NCI-H510A (cell line): ENCODE measurements at regions not wholly inside any gene's neighbourhood (a gene's known extent, or its start where the extent isn't known, plus 50 kb on each side); places are given as distances from the start of the nearest gene placed in this dataset.

Source experiments
- DNase-seq: peaks from one replicate; lab custom pipeline; 2025; lab: John Stamatoyannopoulos, UW

DNA sequence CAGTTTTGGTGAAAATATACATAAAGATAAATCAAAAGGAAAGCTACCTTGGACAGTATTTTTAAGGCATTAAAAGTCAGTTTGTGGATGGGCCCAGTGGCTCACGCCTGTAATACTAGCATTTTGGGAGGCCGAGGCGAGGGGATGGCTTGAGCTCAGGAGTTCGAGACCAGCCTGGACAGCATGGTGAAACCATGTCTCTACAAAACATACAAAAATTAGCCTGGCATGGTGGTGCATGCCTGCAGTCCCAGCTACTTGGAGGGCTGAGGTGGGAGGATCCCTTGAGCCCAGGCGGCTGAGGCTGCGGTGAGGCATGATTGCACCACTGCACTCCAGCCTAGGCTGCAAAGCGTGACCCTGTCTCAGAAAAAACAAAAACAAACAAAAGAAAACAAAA lies 1253.8 kb downstream of the MRPL39 start:
- no peak for DNase-seq

DNA sequence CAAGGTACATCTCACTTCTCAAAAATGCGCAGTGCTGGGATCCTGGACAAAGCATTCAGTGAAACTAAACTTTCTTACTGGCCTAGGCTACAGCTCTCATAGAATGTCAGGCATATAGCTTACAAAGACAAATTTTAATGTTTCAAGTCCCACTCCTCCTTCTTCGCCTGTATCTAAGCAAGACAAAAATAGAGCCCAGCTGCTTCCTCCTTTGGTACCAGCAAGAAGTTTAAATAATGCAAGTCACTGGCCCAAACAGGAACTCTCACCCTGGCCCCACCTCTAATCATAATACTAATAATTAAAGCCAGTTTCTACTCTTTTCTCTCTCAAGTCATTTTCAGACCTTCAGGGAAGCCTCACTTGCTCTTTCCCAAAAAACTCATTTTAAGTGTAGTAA lies 1267.9 kb downstream of the MRPL39 start:
- no peak for DNase-seq

DNA sequence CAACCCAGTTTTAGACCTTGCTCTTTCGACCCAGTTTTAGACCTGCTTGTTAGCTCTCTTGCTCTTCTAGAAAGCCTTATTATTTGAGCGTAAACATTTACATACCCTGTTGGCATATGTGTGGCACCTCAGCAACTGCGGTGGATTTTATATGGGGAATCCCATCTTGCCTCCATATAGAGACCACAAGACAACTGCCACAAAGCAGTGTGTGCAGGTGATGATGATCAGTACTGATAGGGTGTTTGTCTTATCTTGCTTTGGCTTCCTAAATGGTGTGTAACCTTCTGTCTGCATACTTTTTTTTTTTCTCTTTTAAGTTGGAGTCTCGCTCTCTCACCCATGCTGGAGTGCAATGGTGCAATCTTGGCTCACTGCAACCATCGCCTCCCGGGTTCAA lies 1270.8 kb downstream of the MRPL39 start:
- DNase-seq: no peak

DNA sequence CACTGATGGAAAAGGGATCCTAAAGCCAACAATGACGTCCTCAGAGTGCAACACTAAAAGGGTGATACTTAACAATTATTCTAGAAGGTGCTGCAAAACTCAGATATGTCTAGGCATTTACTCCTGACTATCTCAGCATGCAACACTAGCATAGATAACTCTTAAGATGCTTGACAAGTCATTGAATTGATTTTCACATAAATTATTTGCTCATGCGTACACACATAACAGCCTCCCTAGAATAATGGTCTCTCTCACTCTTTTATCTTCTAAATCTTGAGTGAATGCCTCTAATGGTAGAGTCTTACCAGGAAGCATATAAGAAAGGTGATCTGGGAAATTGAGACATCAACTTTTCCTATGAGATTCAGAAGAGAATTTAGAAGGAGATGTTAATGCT lies 1283.7 kb downstream of the MRPL39 start:
- no peak for DNase-seq

DNA sequence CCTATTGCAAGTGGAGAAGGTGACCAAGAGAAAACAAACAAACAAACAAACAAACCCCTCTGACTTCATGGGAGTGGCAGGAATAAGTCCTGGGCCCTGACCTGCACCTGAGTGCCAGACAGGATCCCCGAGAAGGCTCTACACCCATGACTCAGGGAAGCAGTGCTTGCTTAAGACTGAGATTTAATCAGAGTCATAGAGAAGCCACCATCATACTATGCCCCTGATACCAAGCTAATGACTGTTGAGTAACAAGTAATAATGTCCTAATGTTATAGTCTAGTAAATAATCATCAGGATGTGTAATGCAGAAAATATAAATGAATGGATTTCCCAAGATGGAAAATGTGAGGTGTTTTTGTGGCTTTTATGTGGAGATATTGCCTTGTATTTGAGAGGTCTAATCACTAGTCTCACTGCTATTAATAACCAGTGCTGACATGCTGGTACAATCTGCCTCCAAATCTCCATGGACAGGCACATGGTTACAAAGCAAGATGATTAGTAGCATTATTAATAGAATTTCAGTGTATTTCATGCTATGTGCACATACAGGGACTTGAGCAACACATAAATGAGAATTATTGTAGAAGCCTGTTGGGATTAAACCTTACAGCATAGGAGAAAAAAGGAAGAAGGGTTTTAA lies 1290.9 kb downstream of the MRPL39 start:
- no peak for DNase-seq

DNA sequence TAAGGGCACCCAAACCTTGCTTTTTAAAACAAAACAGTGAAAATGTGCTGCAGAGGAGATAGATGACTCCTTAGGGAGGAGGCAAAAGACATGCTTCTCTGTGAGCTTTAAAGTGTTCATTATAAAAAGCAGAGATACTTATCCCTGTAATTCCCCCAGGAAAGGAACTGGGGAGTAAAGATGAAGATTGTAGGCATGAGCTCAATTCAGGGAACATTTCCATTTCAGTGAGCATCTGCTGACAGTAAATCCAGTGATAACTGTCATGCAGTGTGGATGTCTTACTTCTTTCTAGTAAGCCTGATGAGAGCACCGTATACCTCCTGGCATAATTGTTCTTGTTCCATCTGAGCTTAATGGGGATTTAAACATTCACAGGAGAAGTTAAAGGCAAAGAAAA lies 1296.5 kb downstream of the MRPL39 start:
- no peak for DNase-seq

DNA sequence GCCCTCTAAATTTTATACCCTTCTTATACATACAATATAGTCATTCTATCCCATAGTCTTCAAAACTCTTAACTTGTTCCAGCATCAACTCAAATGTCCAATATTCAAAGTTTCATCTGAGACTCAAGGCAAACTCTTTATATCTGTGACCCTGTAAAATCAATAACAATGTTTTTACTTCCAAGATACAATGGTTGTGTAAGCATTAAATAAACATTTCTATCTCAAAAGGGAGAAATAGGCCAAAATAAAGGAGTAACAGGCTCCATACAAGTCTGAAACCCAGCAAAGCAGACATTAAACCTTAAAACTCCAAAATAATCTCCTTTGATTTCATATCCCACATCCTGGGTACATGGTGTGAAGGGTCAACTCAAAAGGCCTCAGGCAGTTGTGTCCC lies 1299.1 kb downstream of the MRPL39 start:
- no peak for DNase-seq

DNA sequence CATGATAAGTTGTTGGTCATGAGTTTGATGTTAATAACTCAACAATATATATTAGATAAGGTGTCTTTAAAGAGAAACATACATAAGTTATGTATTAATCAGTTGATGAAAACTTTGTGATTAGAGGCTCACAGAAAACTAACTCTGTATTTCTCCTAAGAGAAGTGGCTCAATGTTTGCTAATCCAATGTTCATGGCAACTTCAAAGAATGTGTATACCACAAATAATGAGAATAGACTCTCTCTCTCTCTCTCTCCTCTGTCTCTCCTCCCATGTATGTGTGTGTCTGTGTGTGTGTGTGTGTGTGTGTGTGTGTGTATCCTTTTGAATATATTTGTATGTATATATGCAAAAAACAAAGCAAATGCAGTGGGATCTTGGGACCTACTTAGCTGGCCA lies 1304.9 kb downstream of the MRPL39 start:
- DNase-seq: no peak

DNA sequence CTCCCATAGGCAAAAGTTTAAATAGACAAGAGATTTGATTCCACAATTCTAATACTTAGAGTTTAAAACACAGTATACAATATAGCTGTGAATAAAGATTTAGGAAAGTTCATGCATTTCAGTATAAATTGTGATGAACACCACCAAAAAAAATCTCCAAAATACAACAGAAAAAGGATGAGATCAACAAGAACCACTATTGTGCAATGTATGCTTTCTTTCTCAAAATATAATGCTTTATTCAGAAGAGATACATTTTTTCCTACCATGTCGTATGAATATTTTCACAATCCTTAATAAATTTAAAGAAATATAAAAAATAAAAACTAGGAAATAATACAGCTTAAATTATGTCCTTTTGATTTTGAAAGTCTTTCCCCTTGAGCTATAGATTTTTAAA lies 1309.2 kb downstream of the MRPL39 start:
- no peak for DNase-seq

DNA sequence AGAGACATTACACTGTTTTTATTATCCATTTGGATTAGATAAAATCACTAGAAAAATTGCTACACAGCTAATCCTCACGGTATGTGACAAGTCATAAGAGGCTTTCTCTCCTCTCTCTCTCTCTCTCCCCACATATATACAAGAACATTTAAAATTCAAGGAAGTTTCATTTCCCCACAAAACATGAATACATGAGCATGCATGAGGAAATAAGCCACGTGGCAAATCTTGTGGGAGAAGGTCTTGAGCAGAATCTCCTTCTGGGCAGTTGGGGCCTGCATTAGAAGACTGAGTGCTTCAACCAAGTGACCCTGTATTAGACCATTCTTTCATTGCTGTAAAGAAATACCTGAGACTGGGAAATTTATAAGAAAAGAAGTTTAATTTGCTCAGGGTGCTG lies 1313.1 kb downstream of the MRPL39 start:
- DNase-seq: no peak

DNA sequence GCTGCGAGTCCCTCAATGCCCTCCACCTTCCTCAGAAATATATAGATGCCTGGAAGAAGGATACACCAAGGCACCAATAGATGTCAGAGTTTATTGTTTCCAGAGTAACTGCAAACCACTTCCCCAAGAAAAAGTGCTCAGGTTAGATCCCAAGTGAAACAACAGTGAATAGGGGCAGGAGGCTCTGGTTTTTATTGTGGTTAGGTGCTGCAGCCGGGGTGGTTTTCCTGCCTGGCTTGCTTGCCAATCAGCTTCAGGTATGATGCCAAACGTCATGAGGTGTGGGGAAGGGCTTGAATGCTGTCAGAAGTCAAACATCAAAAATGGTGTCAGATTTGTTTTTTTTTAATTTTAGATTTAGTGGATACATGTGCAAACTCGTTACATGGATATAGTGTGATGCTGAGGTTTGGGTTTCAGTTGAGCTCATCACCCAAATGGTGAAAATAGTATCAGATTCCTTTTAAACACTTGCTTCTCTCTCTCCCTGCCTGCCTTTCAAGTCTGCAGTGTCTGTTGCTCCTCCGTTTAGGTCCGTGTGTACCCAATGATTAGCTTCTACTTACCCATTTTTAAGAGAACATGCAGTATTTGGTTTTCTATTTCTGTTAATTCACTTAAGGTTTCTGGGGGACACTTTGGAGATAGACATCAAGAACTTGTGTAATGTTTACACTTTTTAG lies 1317.0 kb downstream of the MRPL39 start:
- DNase-seq: no peak

DNA sequence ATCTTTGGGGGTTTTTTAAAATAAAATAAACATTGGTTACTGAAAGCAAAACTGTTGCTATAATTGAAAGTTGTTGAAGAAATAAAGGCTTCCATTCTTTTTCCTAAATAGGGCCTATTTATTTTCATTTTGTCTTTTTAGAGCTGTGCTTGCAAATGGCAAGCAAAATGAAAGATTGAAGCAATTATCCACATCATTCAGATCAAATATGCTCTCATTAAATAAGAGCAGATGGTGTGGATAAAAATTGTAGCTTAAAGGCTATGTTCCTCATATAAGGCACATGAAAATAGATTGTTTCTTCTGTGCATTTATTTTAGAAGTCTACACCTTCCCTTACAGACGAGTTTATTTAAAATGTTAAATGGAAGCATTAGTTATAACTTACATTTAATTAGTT lies 1317.7 kb downstream of the MRPL39 start:
- no peak for DNase-seq

DNA sequence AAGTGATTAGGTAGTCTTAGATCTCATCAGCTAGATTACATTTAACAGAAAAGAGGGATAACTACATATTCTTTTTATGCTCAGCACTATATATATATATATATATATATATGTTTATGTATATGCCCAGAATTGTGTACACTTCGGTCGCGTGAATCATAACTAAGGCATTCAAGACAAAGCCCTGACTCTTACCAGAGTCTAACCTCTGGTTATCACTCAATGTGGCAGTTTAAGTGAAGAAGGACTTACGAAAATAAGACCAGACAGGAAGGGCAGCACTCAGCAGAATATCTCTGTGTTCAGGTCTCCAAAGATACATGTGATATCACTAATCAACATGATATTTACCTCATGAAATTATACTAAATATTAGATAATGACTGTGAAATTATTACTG lies 1326.7 kb downstream of the MRPL39 start:
- DNase-seq: no peak

DNA sequence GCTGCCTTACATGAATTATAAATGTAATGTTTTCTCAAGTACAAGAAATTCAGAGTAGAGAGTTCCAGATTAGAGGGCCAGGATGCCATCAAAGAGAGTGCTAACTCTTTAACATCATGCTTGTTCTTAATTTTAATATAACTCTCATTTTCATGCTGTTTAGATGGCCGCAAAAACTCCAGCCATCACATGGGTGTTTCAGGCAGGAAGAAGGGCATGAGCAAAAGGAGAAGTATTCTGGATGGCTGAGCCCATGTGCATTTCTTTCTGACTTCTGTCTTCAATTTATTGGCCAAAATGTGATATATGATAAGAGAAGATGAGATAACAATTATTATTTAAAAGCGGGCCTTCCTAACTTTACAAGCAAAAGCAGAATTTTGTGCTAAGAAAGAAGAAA lies 1328.6 kb downstream of the MRPL39 start:
- no peak for DNase-seq

DNA sequence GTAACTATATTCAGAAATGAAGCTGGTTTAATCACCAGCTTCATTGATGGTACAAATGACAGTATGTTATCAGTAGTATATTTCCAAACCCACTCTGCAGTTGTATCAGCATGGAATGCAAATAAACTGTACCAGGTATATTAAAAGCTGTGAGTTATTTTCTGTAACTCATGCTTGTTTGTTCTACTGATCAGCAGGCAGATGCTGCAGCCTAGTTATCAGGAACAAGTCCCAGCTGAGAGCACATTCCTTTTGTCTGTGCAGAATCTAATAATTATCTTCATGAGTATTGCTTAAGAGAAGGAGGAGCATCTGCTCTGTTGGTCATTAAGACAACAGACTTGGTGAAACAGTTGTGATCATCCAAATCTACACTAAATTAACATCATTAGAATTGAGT lies 1331.1 kb downstream of the MRPL39 start:
- DNase-seq: no peak

DNA sequence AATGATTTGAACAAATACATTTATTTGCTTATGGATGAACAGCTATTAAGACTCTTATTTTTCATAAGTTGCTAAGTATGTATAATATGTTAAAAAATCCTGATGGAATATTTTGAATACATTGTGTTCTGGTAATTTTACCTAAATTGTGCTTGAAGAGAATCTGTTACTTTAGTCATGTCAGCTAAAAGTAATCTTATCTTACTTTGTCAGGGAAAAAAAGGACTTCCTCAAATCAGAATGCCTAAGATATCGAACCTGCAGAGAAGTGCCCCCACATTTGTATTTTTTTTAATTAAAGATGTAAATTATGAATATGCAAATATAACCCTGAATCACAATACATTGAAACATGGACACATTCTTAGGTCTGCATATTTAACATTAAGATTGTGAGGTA lies 1331.7 kb downstream of the MRPL39 start:
- no peak for DNase-seq

DNA sequence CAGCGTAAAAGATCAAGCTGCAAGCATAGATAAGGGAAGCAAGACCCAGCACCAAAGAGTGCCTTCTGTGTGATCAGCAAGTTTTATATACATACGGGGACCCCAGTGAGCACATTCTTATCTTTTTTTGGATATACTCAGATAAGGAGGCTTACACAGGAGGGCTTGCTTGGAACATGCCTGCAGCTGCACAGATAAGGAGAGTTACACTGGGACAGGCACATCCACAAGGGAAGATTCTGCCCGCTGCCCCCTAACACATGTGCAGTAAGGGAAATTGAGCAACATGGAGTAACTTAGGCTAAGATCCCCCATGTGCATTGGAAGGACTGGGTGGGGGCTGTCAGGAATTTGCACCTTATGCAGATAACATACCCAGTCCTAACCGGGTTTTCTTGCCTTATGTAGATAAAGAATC lies 1334.8 kb downstream of the MRPL39 start:
- no peak for DNase-seq

DNA sequence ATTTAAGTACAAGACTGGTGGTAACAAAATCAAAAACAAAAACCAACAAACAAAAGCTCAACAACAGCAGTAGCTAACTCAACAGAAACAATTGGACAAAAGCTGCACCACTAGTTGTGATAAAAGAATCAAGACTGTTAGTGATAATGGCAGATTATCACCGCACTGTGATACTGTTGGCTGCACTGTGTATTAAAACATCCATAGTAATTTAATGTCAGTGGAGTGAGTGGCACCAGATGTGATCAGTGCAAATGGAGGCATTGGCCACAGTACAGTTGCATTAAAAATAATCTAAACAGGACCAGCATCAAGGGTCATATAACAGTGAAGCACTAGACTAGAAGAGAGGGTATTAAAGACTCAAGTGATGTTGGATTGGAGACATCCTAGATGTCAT lies 1341.3 kb downstream of the MRPL39 start:
- no peak for DNase-seq

DNA sequence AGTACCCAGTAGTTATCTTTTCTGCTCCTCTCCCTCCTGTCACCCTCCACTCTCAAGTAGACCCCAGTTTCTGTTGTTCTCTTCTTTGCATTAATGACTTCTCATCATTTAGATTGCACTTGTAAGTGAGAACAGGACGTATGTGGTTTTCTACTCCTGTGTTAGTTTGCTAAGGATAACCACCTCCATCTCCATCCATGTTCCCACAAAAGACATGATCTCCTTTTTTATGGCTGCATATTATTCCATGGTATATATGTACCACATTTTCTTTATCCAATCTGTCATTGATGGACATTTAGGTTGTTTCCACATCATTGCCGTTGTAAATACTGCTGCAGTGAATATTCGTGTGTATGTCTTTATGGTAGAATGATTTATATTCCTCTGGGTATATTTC lies 1346.5 kb downstream of the MRPL39 start:
- no peak for DNase-seq

DNA sequence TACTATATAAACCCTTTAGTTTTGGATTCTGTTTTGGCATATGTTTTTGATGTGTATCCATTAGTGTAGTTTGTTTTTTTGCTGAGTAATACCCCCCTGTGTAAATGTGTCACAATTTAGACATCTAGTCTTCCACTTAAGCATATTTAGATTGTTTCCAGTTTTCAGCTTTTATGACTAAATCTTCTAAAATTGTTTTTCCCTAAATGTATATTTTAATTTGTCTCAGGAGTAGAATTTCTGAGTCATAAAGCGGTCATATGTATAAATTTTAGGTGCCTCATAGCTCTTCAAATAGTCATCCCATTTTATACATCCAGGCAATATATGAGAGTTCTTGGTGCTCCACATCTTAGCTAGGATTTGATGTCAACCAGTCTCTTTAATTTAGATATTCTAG lies 1348.0 kb downstream of the MRPL39 start:
- DNase-seq: no peak

DNA sequence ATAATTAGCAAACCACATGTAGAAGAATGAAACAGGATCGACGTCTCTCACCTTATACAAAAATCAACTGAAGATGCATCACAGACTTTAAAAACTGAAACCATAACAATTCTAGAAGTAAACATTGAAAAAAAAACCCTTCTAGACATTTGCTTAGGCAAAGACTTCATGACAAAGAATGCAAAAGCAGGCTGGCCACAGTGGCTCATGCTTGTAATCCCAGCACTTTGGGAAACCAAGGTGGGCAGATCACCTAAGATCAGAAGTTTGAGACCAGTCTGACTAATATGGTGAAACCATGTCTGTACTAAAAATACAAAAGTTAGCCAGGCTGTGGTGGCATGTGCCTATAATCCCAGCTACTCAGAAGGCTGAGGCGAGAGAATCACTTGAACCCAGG lies 1351.7 kb downstream of the MRPL39 start:
- DNase-seq: no peak

DNA sequence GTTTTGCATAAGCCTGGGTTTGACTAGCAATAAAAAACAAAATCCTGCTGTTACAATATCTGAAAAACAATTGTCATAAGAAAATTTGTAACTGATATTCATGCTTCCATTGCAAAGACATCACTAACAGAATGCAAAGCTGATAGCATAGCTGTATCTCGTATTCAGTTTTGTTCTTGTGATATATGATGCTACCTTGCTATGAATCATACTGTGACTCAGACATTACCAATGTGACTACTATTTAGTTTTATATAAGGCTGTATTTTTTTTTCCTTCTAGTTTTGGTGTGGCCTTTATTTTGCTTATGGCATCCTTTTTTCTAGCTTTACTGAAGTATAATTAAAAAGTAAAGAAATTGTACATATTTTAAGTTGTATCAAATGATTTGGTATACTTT lies 1381.8 kb downstream of the MRPL39 start:
- DNase-seq: no peak

DNA sequence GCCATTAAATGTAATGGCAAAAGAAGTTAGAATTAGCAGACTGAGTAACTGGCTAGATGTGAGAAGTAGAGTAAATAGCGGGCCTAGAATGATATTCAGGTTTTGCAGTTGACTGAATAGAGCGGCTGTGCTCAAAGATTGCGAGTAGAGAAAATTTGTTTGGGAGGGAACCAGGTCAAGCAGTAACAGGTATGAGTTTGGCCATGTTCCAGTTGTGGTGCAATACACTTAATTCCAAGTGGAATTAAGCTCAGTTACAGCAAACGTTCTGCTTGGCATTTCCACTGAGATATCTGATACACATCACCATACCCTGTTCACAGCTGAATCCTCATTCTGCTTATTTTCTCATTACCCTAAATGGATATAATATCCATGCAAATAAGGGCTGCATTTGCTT lies 1382.9 kb downstream of the MRPL39 start:
- no peak for DNase-seq

DNA sequence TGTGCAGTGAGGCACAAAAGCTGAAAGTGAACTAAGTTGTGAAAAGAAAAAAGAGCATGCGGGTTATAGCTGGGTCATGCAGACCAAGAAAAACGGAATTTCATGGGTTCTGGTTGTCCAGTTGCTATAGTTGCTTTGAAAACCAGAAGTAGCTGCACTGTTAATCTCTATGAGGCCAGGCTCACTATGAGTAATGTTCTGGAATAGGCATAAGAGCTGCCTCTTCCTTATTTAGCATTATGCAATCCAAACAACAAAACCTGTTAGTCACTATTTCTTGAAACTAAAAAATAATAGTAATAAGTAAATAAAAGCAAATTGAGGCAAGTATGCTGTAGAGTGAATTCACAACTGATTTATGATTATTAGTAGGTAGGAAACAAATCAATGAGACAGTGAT lies 1383.7 kb downstream of the MRPL39 start:
- DNase-seq: no peak
